Coronary artery (tissue), 2 donors: ENCODE measurements at regions not wholly inside any gene's neighbourhood (a gene's known extent, or its start where the extent isn't known, plus 50 kb on each side); places are given as distances from the start of the nearest gene placed in this dataset.
"Not testable (repeated sequence)": the region's sequence is repeated elsewhere in the genome, so short reads cannot be mapped to it uniquely, and the experiment has no call there.

Experiments
- DNase-seq: peaks from one replicate; pipeline ENCODE4 v3.0.0-alpha.2; 2017; ENCODE audit warnings: low spot score
- H3K27ac ChIP-seq, 2 donors: fragments of 200-600 bp; sonication (generic); one replicate each; pipeline ENCODE4 v1.5.1; 2016 to 2019
- H3K4me3 ChIP-seq: fragments of 200-600 bp; sonication (generic); 2 replicates; pipeline ENCODE4 v1.5.1; 2016; ENCODE audit warnings: mild to moderate bottlenecking, moderate library complexity
- TF ChIP-seq, protein P1 (sequence below): fragments of 200-600 bp; sonication (generic); IDR thresholded peaks from one replicate; pipeline ENCODE4 v1.5.1; 2019; ENCODE audit warnings: antibody characterized with exemption

DNA sequence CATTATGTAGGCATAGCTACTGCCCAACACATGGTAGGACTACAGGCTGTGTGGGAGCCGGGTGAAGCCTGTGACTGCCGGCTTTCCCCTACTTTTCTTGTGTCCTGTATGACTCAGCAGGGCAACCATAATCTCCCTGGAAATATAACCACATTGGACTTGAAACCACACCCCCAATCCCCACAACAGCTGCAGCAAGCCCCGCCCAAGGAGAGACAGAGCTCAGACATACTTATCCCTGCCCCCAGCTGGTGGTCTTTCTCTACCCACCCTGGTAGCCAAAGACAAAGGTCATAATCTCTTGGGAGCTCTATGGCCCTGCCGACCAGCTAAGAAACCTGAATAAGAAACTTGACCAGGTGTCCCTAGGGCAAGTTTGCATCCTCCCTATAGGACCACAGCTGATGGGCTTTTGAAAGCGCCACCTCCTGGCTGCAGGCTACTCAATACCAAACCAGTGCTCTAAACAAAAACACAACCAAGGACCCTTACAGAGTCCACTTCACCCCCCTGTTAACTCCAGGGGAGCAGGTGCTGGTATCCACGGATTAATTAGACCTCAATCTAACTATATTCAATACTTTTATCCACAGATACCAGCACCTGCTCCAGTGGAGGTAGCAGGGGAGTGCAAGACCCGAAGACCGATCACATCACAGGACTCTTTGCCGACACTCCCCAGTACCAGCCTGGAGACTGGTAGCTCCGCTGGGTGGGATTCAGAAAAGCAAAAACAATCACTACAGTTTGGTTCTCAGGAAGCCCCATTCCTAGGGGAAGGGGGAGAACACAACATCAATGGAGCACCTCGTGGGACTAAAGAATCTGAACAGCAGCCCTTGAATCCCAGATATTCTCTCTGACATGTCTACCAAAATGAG is 91.2 kb downstream of the IRX5 start:
- TF ChIP-seq, protein P1, sequence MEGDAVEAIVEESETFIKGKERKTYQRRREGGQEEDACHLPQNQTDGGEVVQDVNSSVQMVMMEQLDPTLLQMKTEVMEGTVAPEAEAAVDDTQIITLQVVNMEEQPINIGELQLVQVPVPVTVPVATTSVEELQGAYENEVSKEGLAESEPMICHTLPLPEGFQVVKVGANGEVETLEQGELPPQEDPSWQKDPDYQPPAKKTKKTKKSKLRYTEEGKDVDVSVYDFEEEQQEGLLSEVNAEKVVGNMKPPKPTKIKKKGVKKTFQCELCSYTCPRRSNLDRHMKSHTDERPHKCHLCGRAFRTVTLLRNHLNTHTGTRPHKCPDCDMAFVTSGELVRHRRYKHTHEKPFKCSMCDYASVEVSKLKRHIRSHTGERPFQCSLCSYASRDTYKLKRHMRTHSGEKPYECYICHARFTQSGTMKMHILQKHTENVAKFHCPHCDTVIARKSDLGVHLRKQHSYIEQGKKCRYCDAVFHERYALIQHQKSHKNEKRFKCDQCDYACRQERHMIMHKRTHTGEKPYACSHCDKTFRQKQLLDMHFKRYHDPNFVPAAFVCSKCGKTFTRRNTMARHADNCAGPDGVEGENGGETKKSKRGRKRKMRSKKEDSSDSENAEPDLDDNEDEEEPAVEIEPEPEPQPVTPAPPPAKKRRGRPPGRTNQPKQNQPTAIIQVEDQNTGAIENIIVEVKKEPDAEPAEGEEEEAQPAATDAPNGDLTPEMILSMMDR, result no peak
- Histone ChIP-seq H3K4me3 (no peak overlapping the region), H3K27ac (no peak overlapping the region)
- peak; percentile 22 for DNase-seq

DNA sequence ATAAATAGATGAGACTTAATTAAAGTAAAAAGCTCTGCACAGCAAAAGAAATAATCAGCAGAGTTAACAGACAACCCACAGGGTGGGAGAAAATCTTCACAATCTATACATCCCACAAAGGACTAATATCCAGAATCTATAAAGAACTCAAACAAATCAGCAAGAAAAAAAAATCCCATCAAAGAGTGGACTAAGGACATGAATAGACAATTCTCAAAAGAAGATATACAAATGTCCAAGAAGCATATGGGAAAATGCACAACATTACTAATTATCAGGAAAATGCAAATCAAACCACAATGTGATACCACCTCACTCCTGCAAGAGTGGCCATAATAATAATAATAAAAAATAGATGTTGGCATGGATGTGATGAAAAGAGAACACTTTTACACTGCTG is 96.6 kb downstream of the IRX5 start:
- not testable (repeated sequence) for H3K4me3 ChIP-seq, DNase-seq, H3K27ac ChIP-seq

DNA sequence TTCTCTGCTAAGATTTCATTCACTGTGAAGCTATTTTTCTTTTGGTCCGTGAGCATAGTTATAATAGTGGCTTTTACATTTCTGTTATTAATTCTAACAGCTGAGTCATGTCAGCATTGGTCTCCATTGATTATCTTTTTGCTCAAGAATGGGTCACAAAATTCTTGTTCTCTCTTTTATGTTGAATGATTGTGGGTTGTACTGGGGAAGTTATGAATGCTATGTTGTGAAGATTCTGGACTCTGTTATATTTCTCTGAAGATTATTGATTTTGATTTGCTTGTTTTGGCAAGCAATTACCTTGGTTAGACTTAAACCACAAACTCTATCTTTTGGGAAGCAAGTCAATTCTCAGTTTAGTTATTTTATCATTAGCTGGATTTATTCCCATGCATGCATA is 98.8 kb downstream of the IRX5 start:
- no peak for DNase-seq
- Histone ChIP-seq H3K4me3 (no peak overlapping the region), H3K27ac (no peak overlapping the region)
- TF ChIP-seq, protein P1, result no peak

DNA sequence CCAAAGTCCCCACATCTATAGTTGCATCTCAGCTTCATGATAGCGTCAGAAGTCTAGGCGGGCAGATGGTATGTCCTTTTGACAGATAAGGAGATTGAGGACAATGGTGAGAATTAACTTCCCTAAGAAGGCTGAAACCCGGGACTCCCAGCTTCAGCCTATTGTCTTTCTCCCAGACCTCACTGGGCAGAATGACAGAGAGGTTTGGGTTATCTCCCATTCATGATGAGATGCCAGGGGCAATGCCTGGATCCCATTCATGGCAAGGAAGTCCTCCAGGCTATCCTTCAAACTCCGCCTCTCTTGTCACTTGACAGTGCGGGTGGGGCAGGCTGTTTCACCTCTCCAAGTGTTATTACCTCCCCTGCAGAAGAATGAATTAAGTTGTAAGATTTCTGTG is 100.3 kb downstream of the IRX5 start:
- TF ChIP-seq, protein P1, result no peak
- H3K27ac ChIP-seq, result no peak overlapping the region
- H3K4me3 ChIP-seq, result no peak overlapping the region

DNA sequence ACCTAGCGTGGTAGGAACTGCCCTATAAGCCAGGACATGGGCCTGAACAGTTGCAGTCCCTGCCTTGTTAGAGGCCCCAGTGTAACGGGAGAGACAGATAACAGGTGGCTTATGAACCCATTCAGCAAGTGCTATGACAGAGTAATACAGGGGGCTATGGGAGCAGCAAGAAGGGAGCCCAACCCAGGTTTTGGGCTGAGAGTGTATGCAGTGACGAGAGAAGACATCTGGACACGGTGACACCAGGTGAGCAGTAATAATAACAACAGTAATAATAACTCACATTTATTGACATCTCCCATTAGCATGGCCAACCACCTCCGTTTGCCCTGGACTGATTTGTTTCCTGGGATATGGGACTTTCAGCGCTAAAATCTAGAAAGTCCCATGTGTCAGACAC is 100.8 kb downstream of the IRX5 start:
- Histone ChIP-seq H3K27ac (no peak overlapping the region), H3K4me3 (no peak overlapping the region)
- TF ChIP-seq, protein P1, result no peak
- no peak for DNase-seq

More for the DNA sequence above, 100.3 kb downstream of the IRX5 start:
- DNase-seq, result peak; percentile 19

DNA sequence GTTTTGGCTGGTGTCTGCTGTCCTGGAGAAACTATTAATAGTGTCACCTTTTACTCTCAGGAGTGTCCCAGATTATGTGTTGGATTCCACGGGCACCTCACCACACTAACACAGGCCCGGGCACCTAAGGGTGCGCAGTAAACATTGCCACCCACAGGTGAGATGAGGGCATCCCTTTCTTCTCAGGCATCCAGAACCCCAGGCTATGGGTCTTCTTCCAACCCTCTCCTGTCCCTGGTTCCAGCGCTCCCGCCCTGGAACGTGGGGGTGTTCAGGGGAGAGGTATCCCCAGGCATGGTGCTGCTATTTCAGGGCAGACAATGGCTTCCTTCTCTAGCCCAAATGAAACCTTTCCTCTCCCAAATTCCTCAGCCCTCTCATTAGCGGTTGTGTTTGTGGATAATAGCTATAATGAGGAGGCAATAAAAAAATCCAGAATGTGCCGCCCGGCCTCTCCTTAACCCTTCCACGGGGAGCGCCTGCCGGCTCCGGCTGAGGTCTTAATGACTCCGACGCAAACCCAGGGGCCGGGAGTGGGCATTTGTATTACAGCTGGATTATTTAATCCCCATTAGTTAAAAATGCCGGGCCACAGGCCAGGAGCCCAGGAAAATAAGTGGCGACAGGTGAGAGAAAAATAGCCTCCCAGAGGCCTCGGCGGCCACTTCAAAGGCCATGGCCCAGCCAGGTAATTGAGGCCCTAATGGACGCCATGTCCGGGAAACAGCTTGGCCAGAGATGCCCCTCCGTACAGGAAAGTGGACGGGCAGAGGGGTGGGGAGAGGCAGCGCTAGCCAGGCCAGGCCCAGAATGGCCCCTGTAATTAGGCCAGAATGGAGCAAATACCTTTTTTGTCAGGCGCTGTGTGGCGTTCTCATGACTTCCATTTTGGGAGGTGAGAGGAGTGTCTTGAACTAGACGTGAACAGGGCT is 102.8 kb downstream of the IRX5 start:
- H3K4me3 ChIP-seq, result no peak overlapping the region
- DNase-seq, result peak; percentile 29
- TF ChIP-seq, protein P1, result no peak
- no peak overlapping the region for H3K27ac ChIP-seq

DNA sequence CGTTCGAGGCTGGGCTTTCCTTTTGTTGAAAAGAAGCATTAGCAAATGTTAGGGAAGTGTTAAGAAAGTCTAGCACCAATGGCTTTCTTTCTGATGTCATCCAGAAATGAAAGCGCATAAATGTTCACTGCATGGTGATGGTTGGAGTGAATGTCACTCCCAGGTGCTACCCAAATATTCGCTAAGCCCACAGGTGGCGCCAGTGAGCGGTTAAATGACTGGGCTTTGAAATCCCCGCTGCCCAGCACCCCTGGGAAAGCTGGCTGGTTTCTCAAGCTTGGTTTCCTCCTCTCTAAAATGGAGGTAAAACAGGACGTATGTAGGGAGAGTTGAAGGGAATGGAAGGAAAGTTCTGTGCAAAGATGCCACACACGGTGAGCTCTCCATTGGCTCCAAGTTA is 104.4 kb downstream of the IRX5 start:
- DNase-seq, result peak; percentile 60
- Histone ChIP-seq H3K27ac (no peak overlapping the region), H3K4me3 (no peak overlapping the region)
- TF ChIP-seq, protein P1, result no peak
